Gastrocnemius medialis (tissue), 4 donors: ENCODE measurements at regions not wholly inside any gene's neighbourhood (a gene's known extent, or its start where the extent isn't known, plus 50 kb on each side); places are given as distances from the start of the nearest gene placed in this dataset.

Source experiments
- CTCF ChIP-seq, 5 experiments: fragments of 450-650 bp in 3 of 5; fragments of 200-600 bp in 2 of 5; sonication (generic) in 2 of 5; IDR thresholded peaks in 4 of 5; conservative IDR thresholded peaks in 1 of 5; 1 replicate in 4 of 5; 2 replicates in 1 of 5; pipeline ENCODE4 v1.5.1; 2016 to 2019; ENCODE audit warnings: antibody characterized with exemption in 5 of 5, mild to moderate bottlenecking in 3 of 5, moderate library complexity in 3 of 5
- POLR2A ChIP-seq, 2 donors: fragments of 450-650 bp; IDR thresholded peaks; one replicate each; pipeline ENCODE4 v1.6.1; 2017; ENCODE audit warnings: antibody characterized with exemption in 2 of 2, mild to moderate bottlenecking in 2 of 2, moderate library complexity in 2 of 2

GRCh38 chr12:59999291-59999690 is 403.5 kb downstream of the SLC16A7 start:
- TF ChIP-seq CTCF (IDR thresholded peaks at IDR 0.05 in 4 of 5, conservative IDR thresholded peaks at IDR 0.05 in 1 of 5) (no peak), POLR2A (IDR thresholded peaks at IDR 0.05) (no peak)
